GM19035 (cell line): ENCODE measurements at regions not wholly inside any gene's neighbourhood (a gene's known extent, or its start where the extent isn't known, plus 50 kb on each side); places are given as distances from the start of the nearest gene placed in this dataset.
"Not testable (repeated sequence)": the region's sequence is repeated elsewhere in the genome, so short reads cannot be mapped to it uniquely, and the experiment has no call there.

Experiments
- ATAC-seq: cut with Tn5 transposase; IDR thresholded peaks from one replicate; pipeline ENCODE4 v1.9.1; 2021; ENCODE audit not compliant: unreplicated experiment

- no peak for ATAC-seq
Observed at GRCh38 chr15:38930851-38931572, 366.4 kb upstream of the RASGRP1 start.

GRCh38 chr15:38941399-38941953 lies 376.9 kb upstream of the RASGRP1 start:
- ATAC-seq: no peak

- no peak for ATAC-seq
Observed at GRCh38 chr15:38944536-38944935, 379.9 kb upstream of the RASGRP1 start.

GRCh38 chr15:38945551-38946298 lies 381.1 kb upstream of the RASGRP1 start:
- no peak for ATAC-seq

GRCh38 chr15:38954090-38954489 lies 389.5 kb upstream of the RASGRP1 start:
- no peak for ATAC-seq

GRCh38 chr15:38961456-38961855 lies 396.8 kb upstream of the RASGRP1 start:
- no peak for ATAC-seq

GRCh38 chr15:38961931-38962330 lies 397.3 kb upstream of the RASGRP1 start:
- no peak for ATAC-seq

- ATAC-seq: no peak
Observed at GRCh38 chr15:38972831-38973230, 408.2 kb upstream of the RASGRP1 start.

- no peak for ATAC-seq
Observed at GRCh38 chr15:38975282-38975990, 410.8 kb upstream of the RASGRP1 start.

- ATAC-seq: no peak
Observed at GRCh38 chr15:38991126-38991525, 426.5 kb upstream of the RASGRP1 start.

- ATAC-seq: no peak
Observed at GRCh38 chr15:38991701-38992100, 427.1 kb upstream of the RASGRP1 start.

- no peak for ATAC-seq
Observed at GRCh38 chr15:38992506-38992905, 427.9 kb upstream of the RASGRP1 start.

GRCh38 chr15:38992930-38993329 lies 428.3 kb upstream of the RASGRP1 start:
- ATAC-seq: no peak

- no peak for ATAC-seq
Observed at GRCh38 chr15:38994310-38994709, 429.7 kb upstream of the RASGRP1 start.

GRCh38 chr15:38996111-38996631 lies 431.6 kb upstream of the RASGRP1 start:
- ATAC-seq: no peak

GRCh38 chr15:38997841-38998240 lies 433.2 kb upstream of the RASGRP1 start:
- ATAC-seq: no peak

GRCh38 chr15:39000008-39000734 lies 435.6 kb upstream of the RASGRP1 start:
- no peak for ATAC-seq

- no peak for ATAC-seq
Observed at GRCh38 chr15:39009740-39010139, 445.1 kb upstream of the RASGRP1 start.

- ATAC-seq: not testable (repeated sequence)
Observed at GRCh38 chr15:39011066-39011465, 446.5 kb upstream of the RASGRP1 start.

- ATAC-seq: no peak
Observed at GRCh38 chr15:39013262-39013661, 448.6 kb upstream of the RASGRP1 start.

- no peak for ATAC-seq
Observed at GRCh38 chr15:39014682-39015081, 450.1 kb upstream of the RASGRP1 start.
